Endothelial cell of umbilical vein (primary cell): ENCODE measurements at regions not wholly inside any gene's neighbourhood (a gene's known extent, or its start where the extent isn't known, plus 50 kb on each side); places are given as distances from the start of the nearest gene placed in this dataset.

Source experiments
- BruUV-seq: library from RNA; stranded (reverse); fragments of 400-500 nt; replicated peaks from 2 replicates; lab custom pipeline; 2021; lab: Mats Ljungman, UMichigan
- CTCF ChIA-PET: fragments of 300-600, 350-600 bp; sonication (Branson Sonifier 250); formaldehyde crosslinking; loops from one replicate; lab custom pipeline; 2021; ENCODE audit warnings: antibody characterized with exemption, inconsistent platforms; lab: Charles Lee
- POLR2A ChIA-PET: fragments of 300-600, 350-600 bp; sonication (Branson Sonifier 250); formaldehyde crosslinking; loops from one replicate; lab custom pipeline; 2021; ENCODE audit warnings: antibody characterized with exemption, inconsistent platforms; lab: Charles Lee
- DNase-seq: peaks from one replicate; pipeline ENCODE4 v3.0.0-alpha.2; 2011; ENCODE audit warnings: low read depth, low spot score
- FAIRE-seq: peaks from 2 replicates; lab custom pipeline; 2011; peaks lifted over from hg19 to GRCh38; lab: Jason Lieb, UNC
- H2AFZ ChIP-seq: 2 replicates; pipeline ENCODE4 v1.6.0; 2012; ENCODE audit warnings: low read depth, low read length, control low read depth, inconsistent platforms
- H3K27ac ChIP-seq: 2 replicates; pipeline ENCODE4 v1.5.1; 2011; ENCODE audit warnings: low read depth, mild to moderate bottlenecking, control low read depth, low read length, moderate library complexity; ENCODE audit not compliant: insufficient read depth
- H3K27me3 ChIP-seq, 2 experiments: 2 replicates each; pipeline versions ENCODE4 v1.6.0 to v1.6.1; 2011; ENCODE audit warnings: low read length in 2 of 2, mixed read lengths in 1 of 2; ENCODE audit not compliant: control insufficient read depth in 2 of 2, insufficient read depth in 2 of 2
- H3K36me3 ChIP-seq, 2 experiments: 2 replicates in 1 of 2; 3 replicates in 1 of 2; pipeline ENCODE4 v1.5.1; 2011; ENCODE audit warnings: low read length in 2 of 2, mild to moderate bottlenecking in 1 of 2, moderate library complexity in 1 of 2; ENCODE audit not compliant: control insufficient read depth in 2 of 2, insufficient read depth in 2 of 2; ENCODE audit errors: extremely low read depth in 1 of 2
- H3K4me1 ChIP-seq: 3 replicates; pipeline ENCODE4 v1.5.1; 2011; ENCODE audit warnings: mild to moderate bottlenecking, low read length; ENCODE audit not compliant: control insufficient read depth, insufficient read depth; ENCODE audit errors: extremely low read depth
- H3K4me2 ChIP-seq: 2 replicates; pipeline ENCODE4 v1.6.1; 2011; ENCODE audit warnings: low read length, control low read depth, mixed read lengths; ENCODE audit not compliant: insufficient read depth
- H3K4me3 ChIP-seq, 3 experiments: fragments of 200-600 bp in 1 of 3; sonication (generic), shearing (Covaris generic) in 1 of 3; replicated peaks in 1 of 3; 2 replicates each; pipeline ENCODE4 v1.5.1; 2011 to 2016; ENCODE audit warnings: control low read depth in 3 of 3, low read length in 3 of 3, mild to moderate bottlenecking in 2 of 3, inconsistent platforms in 1 of 3, low read depth in 1 of 3, moderate library complexity in 1 of 3; ENCODE audit not compliant: insufficient read depth in 1 of 3
- H3K79me2 ChIP-seq: 2 replicates; pipeline ENCODE4 v1.6.0; 2012; ENCODE audit warnings: low read length, inconsistent platforms; ENCODE audit not compliant: control insufficient read depth, insufficient read depth
- H3K9ac ChIP-seq: replicated peaks from 2 replicates; pipeline ENCODE3; 2011; ENCODE audit warnings: low read length, control low read depth; ENCODE audit not compliant: insufficient read depth; ENCODE audit errors: extremely low read depth
- H3K9me1 ChIP-seq: replicated peaks from 3 replicates; pipeline ENCODE4 v1.6.0; 2011; ENCODE audit warnings: mild to moderate bottlenecking, low read length; ENCODE audit not compliant: control insufficient read depth, insufficient read depth; ENCODE audit errors: extremely low read depth
- H3K9me3 ChIP-seq: replicated peaks from 2 replicates; pipeline ENCODE4 v1.5.1; 2012; ENCODE audit warnings: low read length, inconsistent platforms; ENCODE audit not compliant: control insufficient read depth, insufficient read depth
- H4K20me1 ChIP-seq: replicated peaks from 2 replicates; pipeline ENCODE3; 2011; ENCODE audit warnings: mild to moderate bottlenecking, low read length; ENCODE audit not compliant: control insufficient read depth, insufficient read depth; ENCODE audit errors: extremely low read depth
- CTCF ChIP-seq, 2 donors: IDR thresholded peaks; 1 replicate in 1 of 2; 2 replicates in 1 of 2; pipeline ENCODE4 v1.5.1; 2011; ENCODE audit warnings: low read length in 2 of 2, mild to moderate bottlenecking in 2 of 2, moderate library complexity in 2 of 2, control low read depth in 1 of 2, inconsistent platforms in 1 of 2, low read depth in 1 of 2; ENCODE audit not compliant: insufficient read depth in 1 of 2; ENCODE audit errors: extremely low read depth in 1 of 2
- EZH2 ChIP-seq: IDR thresholded peaks from 2 replicates; pipeline ENCODE4 v1.6.1; 2012; ENCODE audit warnings: borderline replicate concordance, low read depth, mild to moderate bottlenecking, moderate library complexity, low read length, inconsistent platforms; ENCODE audit not compliant: severe bottlenecking
- FOS ChIP-seq: IDR thresholded peaks from 2 replicates; pipeline ENCODE4 v1.6.1; 2011; ENCODE audit warnings: mild to moderate bottlenecking, low read length, moderate library complexity, borderline replicate concordance; ENCODE audit not compliant: insufficient read depth
- GATA2 ChIP-seq: IDR thresholded peaks from 2 replicates; pipeline ENCODE4 v1.7.0; 2011; ENCODE audit warnings: low read depth, mild to moderate bottlenecking, moderate library complexity, mixed read lengths, low read length; ENCODE audit not compliant: insufficient read length, insufficient read depth
- JUN ChIP-seq: IDR thresholded peaks from 2 replicates; pipeline ENCODE4 v1.6.1; 2011; ENCODE audit warnings: borderline replicate concordance, low read depth; ENCODE audit not compliant: insufficient read length, insufficient read depth
- MAX ChIP-seq: IDR thresholded peaks from 2 replicates; pipeline ENCODE4 v1.6.1; 2011; ENCODE audit not compliant: insufficient read depth, insufficient read length
- MYC ChIP-seq: IDR thresholded peaks from one replicate; pipeline ENCODE4 v1.6.1; 2011; ENCODE audit warnings: mild to moderate bottlenecking, low read depth, low read length
- POLR2A ChIP-seq: IDR thresholded peaks from 2 replicates; pipeline ENCODE4 v1.6.1; 2012; ENCODE audit warnings: low read depth, mild to moderate bottlenecking, control low read depth, low read length
- POLR2AphosphoS5 ChIP-seq: IDR thresholded peaks from 2 replicates; pipeline ENCODE4 v1.6.1; 2012; ENCODE audit warnings: low read depth, mild to moderate bottlenecking, control low read depth, low read length, moderate library complexity; ENCODE audit not compliant: insufficient read depth
- dilution Hi-C: fragments of 300-500 bp; cut with MboI; formaldehyde crosslinking; loops from one replicate; pipeline ENCODE4 v1.15.0; 2019; ENCODE audit warnings: low sequenced_read_pairs; ENCODE audit not compliant: extremely low pct_ligation_motif_present
- intact Hi-C: fragments of 100-400 bp; cut with micrococcal nuclease; formaldehyde crosslinking; loops from one replicate; pipeline ENCODE4 v1.10.0; 2022

- FAIRE-seq (no peak), DNase-seq (no peak)
- POLR2A ChIA-PET, result no interaction called here
- intact Hi-C loops (no loop called here), dilution Hi-C loops (no loop called here)
- Histone ChIP-seq H3K4me3 (no peak overlapping the region), H3K9me3 (no peaks in the 10 kb centered on the region), H3K9me1 (no peaks in the 10 kb centered on the region), H3K27me3 (no peaks in the 10 kb centered on the region), H3K36me3 (no peaks in the 10 kb centered on the region), H3K4me1 (no peaks in the 10 kb centered on the region), H2AFZ (no peak overlapping the region), H3K9ac (no peak overlapping the region), H3K27ac (no peak overlapping the region), H3K79me2 (no peaks in the 10 kb centered on the region), H3K4me2 (no peak overlapping the region), H4K20me1 (no peaks in the 10 kb centered on the region)
- CTCF ChIA-PET, result no interaction called here
- no peak for TF ChIP-seq EZH2
- no peak for TF ChIP-seq FOS
- TF ChIP-seq CTCF (IDR thresholded peaks at IDR 0.05; ENCODE audit: extremely low read depth in 1 of 2, insufficient read depth in 1 of 2, low read depth in 1 of 2, low read length in 2 of 2), result no peak
- TF ChIP-seq POLR2A, result no peak
- no peak for TF ChIP-seq MAX
- no peak for TF ChIP-seq MYC
- no peak for TF ChIP-seq JUN
- TF ChIP-seq POLR2AphosphoS5, result no peak
- no peak for TF ChIP-seq GATA2
- BruUV-seq, result no TSS peak
These were observed 635.3 kb upstream of the ZEB2 start for GRCh38 chr2:145155196-145155595.
